ENCODE measurements at regions not wholly inside any gene's neighbourhood (a gene's known extent, or its start where the extent isn't known, plus 50 kb on each side); places are given as distances from the start of the nearest gene placed in this dataset.

GRCh38 chr5:167112556-167112955, 1178.9 kb upstream of the WWC1 start:
- H3K4me3 ChIP-seq (ENCODE audit: control insufficient read depth, low read depth, low read length): no peak overlapping the region
- no peak for DNase-seq (ENCODE audit: low read depth)
- TF ChIP-seq CTCF (conservative IDR thresholded peaks at IDR 0.05; ENCODE audit: control insufficient read depth, insufficient read depth, low read depth, low read length): no peak

- no peak for TF ChIP-seq CTCF (conservative IDR thresholded peaks at IDR 0.05; ENCODE audit: control insufficient read depth, insufficient read depth, low read depth, low read length)
These were observed 1169.2 kb upstream of the WWC1 start for GRCh38 chr5:167122267-167122666.

GRCh38 chr5:167123126-167123525, 1168.3 kb upstream of the WWC1 start:
- DNase-seq (ENCODE audit: low read depth): no peak
- H3K4me3 ChIP-seq (ENCODE audit: control insufficient read depth, low read depth, low read length): no peak overlapping the region
- TF ChIP-seq CTCF (conservative IDR thresholded peaks at IDR 0.05; ENCODE audit: control insufficient read depth, insufficient read depth, low read depth, low read length): no peak

More at GRCh38 chr5:167122267-167122666, 1169.2 kb upstream of the WWC1 start:
- no peak for DNase-seq (ENCODE audit: low read depth)
- H3K4me3 ChIP-seq (ENCODE audit: control insufficient read depth, low read depth, low read length): no peak overlapping the region

GRCh38 chr5:167128581-167128980, 1162.9 kb upstream of the WWC1 start:
- H3K4me3 ChIP-seq (ENCODE audit: control insufficient read depth, low read depth, low read length): no peak overlapping the region
- no peak for DNase-seq (ENCODE audit: low read depth)
- TF ChIP-seq CTCF (conservative IDR thresholded peaks at IDR 0.05; ENCODE audit: control insufficient read depth, insufficient read depth, low read depth, low read length): no peak

- DNase-seq (ENCODE audit: low read depth): no peak
- no peak for TF ChIP-seq CTCF (conservative IDR thresholded peaks at IDR 0.05; ENCODE audit: control insufficient read depth, insufficient read depth, low read depth, low read length)
These were observed 1150.7 kb upstream of the WWC1 start for GRCh38 chr5:167140548-167141291.

GRCh38 chr5:167143716-167144115, 1147.7 kb upstream of the WWC1 start:
- DNase-seq (ENCODE audit: low read depth): no peak
- TF ChIP-seq CTCF (conservative IDR thresholded peaks at IDR 0.05; ENCODE audit: control insufficient read depth, insufficient read depth, low read depth, low read length): no peak
- H3K4me3 ChIP-seq (ENCODE audit: control insufficient read depth, low read depth, low read length): no peak overlapping the region

More at GRCh38 chr5:167140548-167141291, 1150.7 kb upstream of the WWC1 start:
- H3K4me3 ChIP-seq (ENCODE audit: control insufficient read depth, low read depth, low read length): no peak overlapping the region
